H9 (cell line): ENCODE measurements at regions not wholly inside any gene's neighbourhood (a gene's known extent, or its start where the extent isn't known, plus 50 kb on each side); places are given as distances from the start of the nearest gene placed in this dataset.

Source experiments
- DNase-seq: peaks from one replicate; pipeline ENCODE4 v3.0.0-alpha.2; 2017
- H2AFZ ChIP-seq: one replicate; pipeline ENCODE4 v1.6.1; 2013; ENCODE audit warnings: mild to moderate bottlenecking, low read length, control low read depth, moderate library complexity
- H2AK5ac ChIP-seq: 2 replicates; pipeline ENCODE4 v1.6.1; 2013; ENCODE audit warnings: low read length, control low read depth, mixed read lengths; ENCODE audit not compliant: insufficient read length
- H2BK120ac ChIP-seq: one replicate; pipeline ENCODE4 v1.6.1; 2013; ENCODE audit warnings: low read depth, mild to moderate bottlenecking, low read length, control low read depth, inconsistent platforms; ENCODE audit not compliant: poor library complexity, severe bottlenecking
- H2BK12ac ChIP-seq: 2 replicates; pipeline ENCODE4 v1.6.1; 2013; ENCODE audit warnings: low read length, control low read depth, mixed read lengths, low read depth; ENCODE audit not compliant: insufficient read length
- H2BK15ac ChIP-seq: 2 replicates; pipeline ENCODE4 v1.6.1; 2013; ENCODE audit warnings: low read depth, low read length, control low read depth
- H2BK20ac ChIP-seq: one replicate; pipeline ENCODE4 v1.6.1; 2013; ENCODE audit warnings: low read depth, mild to moderate bottlenecking, low read length, control low read depth, inconsistent platforms; ENCODE audit not compliant: poor library complexity, severe bottlenecking
- H2BK5ac ChIP-seq: 2 replicates; pipeline ENCODE4 v1.6.1; 2013; ENCODE audit warnings: low read length, control low read depth, mixed read lengths; ENCODE audit not compliant: insufficient read length
- H3K14ac ChIP-seq: 2 replicates; pipeline ENCODE4 v1.6.1; 2013; ENCODE audit warnings: low read length, control low read depth; ENCODE audit not compliant: insufficient read depth
- H3K18ac ChIP-seq: 2 replicates; pipeline ENCODE4 v1.6.1; 2013; ENCODE audit warnings: low read depth, mild to moderate bottlenecking, mixed read lengths, low read length, control low read depth; ENCODE audit not compliant: insufficient read length
- H3K23ac ChIP-seq: 2 replicates; pipeline ENCODE4 v1.6.1; 2013; ENCODE audit warnings: low read length, control low read depth, mixed read lengths, low read depth; ENCODE audit not compliant: insufficient read length
- H3K23me2 ChIP-seq: 2 replicates; pipeline ENCODE4 v1.6.1; 2013; ENCODE audit warnings: low read depth, mild to moderate bottlenecking, mixed read lengths, low read length, control low read depth; ENCODE audit not compliant: insufficient read length, poor library complexity, severe bottlenecking
- H3K27ac ChIP-seq: 2 replicates; pipeline ENCODE4 v1.5.1; 2013; ENCODE audit warnings: low read length, control low read depth, mixed read lengths, low read depth; ENCODE audit not compliant: insufficient read length
- H3K27me3 ChIP-seq: 2 replicates; pipeline ENCODE4 v1.6.1; 2013; ENCODE audit warnings: low read length, control low read depth, inconsistent platforms; ENCODE audit not compliant: insufficient read depth
- H3K4ac ChIP-seq: 2 replicates; pipeline ENCODE4 v1.6.1; 2013; ENCODE audit warnings: low read depth, mild to moderate bottlenecking, control low read depth, inconsistent platforms, low read length, moderate library complexity
- H3K4me1 ChIP-seq: 2 replicates; pipeline ENCODE4 v1.6.1; 2013; ENCODE audit warnings: low read length, control low read depth, inconsistent platforms; ENCODE audit not compliant: insufficient read depth
- H3K4me2 ChIP-seq: 2 replicates; pipeline ENCODE4 v1.6.1; 2013; ENCODE audit warnings: low read length, control low read depth, mixed read lengths; ENCODE audit not compliant: insufficient read length, insufficient read depth
- H3K56ac ChIP-seq: 2 replicates; pipeline ENCODE4 v1.6.1; 2013; ENCODE audit warnings: low read depth, mild to moderate bottlenecking, mixed read lengths, low read length, control low read depth; ENCODE audit not compliant: insufficient read length
- H3K79me1 ChIP-seq: 2 replicates; pipeline ENCODE4 v1.6.1; 2013; ENCODE audit warnings: low read depth, mild to moderate bottlenecking, moderate library complexity, low read length, control low read depth, inconsistent platforms; ENCODE audit not compliant: insufficient read depth, poor library complexity, severe bottlenecking
- H3K79me2 ChIP-seq: 2 replicates; pipeline ENCODE4 v1.6.1; 2013; ENCODE audit warnings: low read length, control low read depth, inconsistent platforms; ENCODE audit not compliant: insufficient read depth
- H3K9ac ChIP-seq: 2 replicates; pipeline ENCODE4 v1.6.1; 2013; ENCODE audit warnings: low read length, control low read depth, mixed read lengths; ENCODE audit not compliant: insufficient read length; ENCODE audit errors: extremely low read depth
- H3K9me3 ChIP-seq: one replicate; pipeline ENCODE4 v1.6.1; 2013; ENCODE audit warnings: low read depth, low read length, inconsistent platforms; ENCODE audit not compliant: control insufficient read depth
- H3T11ph ChIP-seq: one replicate; pipeline ENCODE4 v1.6.1; 2013; ENCODE audit warnings: mild to moderate bottlenecking, low read length, control low read depth, inconsistent platforms
- H4K20me1 ChIP-seq: one replicate; pipeline ENCODE4 v1.6.1; 2013; ENCODE audit not compliant: control insufficient read depth, insufficient read length, insufficient read depth
- H4K5ac ChIP-seq: 2 replicates; pipeline ENCODE4 v1.6.1; 2013; ENCODE audit warnings: low read depth, mild to moderate bottlenecking, mixed read lengths, low read length, control low read depth; ENCODE audit not compliant: insufficient read length
- H4K8ac ChIP-seq: replicated peaks from 2 replicates; pipeline ENCODE4 v1.6.1; 2013; ENCODE audit warnings: low read length, control low read depth, mixed read lengths, low read depth; ENCODE audit not compliant: insufficient read length
- H4K91ac ChIP-seq: 2 replicates; pipeline ENCODE4 v1.6.1; 2013; ENCODE audit warnings: low read depth, mild to moderate bottlenecking, moderate library complexity, mixed read lengths, low read length, control low read depth; ENCODE audit not compliant: insufficient read length
- H3K27ac Mint-ChIP-seq, 3 experiments: 2 replicates in 2 of 3; 3 replicates in 1 of 3; pipeline ENCODE4 v1.8.0; 2020 to 2021; ENCODE audit warnings: mixed read lengths in 3 of 3, mild to moderate bottlenecking in 1 of 3, moderate library complexity in 1 of 3
- H3K27me3 Mint-ChIP-seq: 2 replicates; pipeline ENCODE4 v1.8.0; 2021; ENCODE audit warnings: low read depth, mild to moderate bottlenecking, moderate library complexity, mixed read lengths
- H3K36me3 Mint-ChIP-seq, 3 experiments: 2 replicates in 2 of 3; 3 replicates in 1 of 3; pipeline ENCODE4 v1.8.0; 2020 to 2021; ENCODE audit warnings: low read depth in 3 of 3, mixed read lengths in 3 of 3; ENCODE audit not compliant: insufficient read depth in 1 of 3
- H3K4me1 Mint-ChIP-seq, 2 experiments: 2 replicates each; pipeline ENCODE4 v1.8.0; 2020; ENCODE audit warnings: mixed read lengths in 2 of 2
- H3K4me3 Mint-ChIP-seq, 2 experiments: 2 replicates in 1 of 2; 3 replicates in 1 of 2; pipeline ENCODE4 v1.8.0; 2020 to 2021; ENCODE audit warnings: mild to moderate bottlenecking in 2 of 2, mixed read lengths in 2 of 2, moderate library complexity in 1 of 2
- H3K9me3 Mint-ChIP-seq, 2 experiments: 2 replicates in 1 of 2; 3 replicates in 1 of 2; pipeline ENCODE4 v1.8.0; 2020; ENCODE audit warnings: mild to moderate bottlenecking in 2 of 2, mixed read lengths in 2 of 2, moderate library complexity in 1 of 2
- CTCF ChIP-seq: fragments of 200-600 bp; sonication (generic); conservative IDR thresholded peaks from 3 replicates; pipeline ENCODE4 v1.8.0; 2021; ENCODE audit warnings: antibody characterized with exemption, mild to moderate bottlenecking
- WGBS: extraction: QIAGEN DNeasy Blood & Tissue Kit; methylation state at CpG from one replicate; pipeline ENCODE4 v1.1.7; 2013; ENCODE audit warnings: missing lambda C conversion rate, low lambda C conversion rate, mixed read lengths; ENCODE audit not compliant: insufficient read length; ENCODE audit errors: extremely low coverage; 5-methylcytosine and 5-hydroxymethylcytosine counted together

DNA sequence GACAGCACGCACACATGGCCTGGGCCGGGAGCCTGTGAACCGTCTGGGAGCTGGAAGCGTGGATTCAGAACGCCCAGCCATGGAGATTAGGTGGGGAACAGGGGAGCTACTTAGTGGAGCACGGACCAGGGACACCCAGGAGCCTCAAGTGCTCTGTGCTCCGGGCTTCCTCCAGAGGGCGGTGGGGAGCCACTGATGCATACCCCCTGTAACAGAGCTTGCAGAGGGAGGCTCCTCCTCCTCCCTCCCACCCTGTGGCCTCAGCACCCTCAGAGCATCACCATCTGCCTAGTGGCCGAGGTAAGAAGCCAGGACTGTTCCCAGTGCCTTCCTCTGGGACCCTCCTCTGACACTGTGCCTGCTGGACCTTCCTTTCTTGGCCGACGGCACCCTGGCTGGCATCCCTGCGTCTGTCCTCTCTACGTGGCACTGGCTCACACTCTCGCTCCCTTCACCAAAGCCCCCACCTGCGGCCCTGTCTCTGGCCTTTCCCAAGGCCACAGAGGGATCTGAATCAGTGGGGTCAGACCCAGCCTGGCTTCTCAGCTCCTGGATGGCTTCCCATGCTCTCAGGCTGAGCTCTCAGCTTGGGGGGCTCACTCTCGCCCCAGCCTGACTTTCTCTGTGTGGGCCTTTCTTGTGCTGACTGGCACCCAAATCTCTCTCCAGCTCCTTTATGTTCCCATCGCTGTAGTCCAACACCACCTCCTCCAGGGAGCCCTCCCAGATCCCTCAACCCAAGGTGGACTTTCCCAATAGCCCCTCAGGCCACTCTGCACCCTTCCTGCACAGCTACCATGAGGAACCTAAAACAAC lies 780.9 kb downstream of the BRD1 start:
- H2BK20ac ChIP-seq, result no peak overlapping the region
- no peaks in the 10 kb centered on the region for H3K27me3 ChIP-seq
- H3K4ac ChIP-seq, result no peak overlapping the region
- H3K79me1 ChIP-seq, result no peaks in the 10 kb centered on the region
- Mint-ChIP-seq H3K4me1 (peaks cover 3 to 6% of the 10 kb centered on the region in 2 experiments; a peak in 3 of 4 replicates), H3K36me3 (no peaks in the 10 kb centered on the region), H3K27me3 (peaks cover 21% of the 10 kb centered on the region), H3K9me3 (no peaks in the 10 kb centered on the region), H3K27ac (no peak overlapping the region), H3K4me3 (no peak overlapping the region)
- no peak overlapping the region for H2AK5ac ChIP-seq
- H3K9me3 ChIP-seq, result no peaks in the 10 kb centered on the region
- H4K5ac ChIP-seq, result no peak overlapping the region
- H3K23ac ChIP-seq, result no peak overlapping the region
- no peaks in the 10 kb centered on the region for H3K79me2 ChIP-seq
- no peak overlapping the region for H3T11ph ChIP-seq
- no peak overlapping the region for H3K9ac ChIP-seq
- H3K4me1 ChIP-seq, result no peaks in the 10 kb centered on the region
- no peaks in the 10 kb centered on the region for H3K23me2 ChIP-seq
- H3K27ac ChIP-seq, result no peak overlapping the region
- no peaks in the 10 kb centered on the region for H4K20me1 ChIP-seq
- H3K14ac ChIP-seq, result no peak overlapping the region
- no peak overlapping the region for H3K56ac ChIP-seq
- H4K8ac ChIP-seq, result no peak overlapping the region
- H2BK12ac ChIP-seq, result no peak overlapping the region
- peak; percentile 88 for TF ChIP-seq CTCF
- H2BK5ac ChIP-seq, result no peak overlapping the region
- H3K18ac ChIP-seq, result no peak overlapping the region
- no peak overlapping the region for H4K91ac ChIP-seq
- H2BK15ac ChIP-seq, result no peak overlapping the region
- no peak overlapping the region for H3K4me2 ChIP-seq
- H2AFZ ChIP-seq, result no peak overlapping the region
- peak; percentile 92 for DNase-seq
- no peak overlapping the region for H2BK120ac ChIP-seq
- WGBS, result no CpG with 5 or more reads among the region's 17 CpGs
